SK-N-SH (cell line): ENCODE measurements at regions not wholly inside any gene's neighbourhood (a gene's known extent, or its start where the extent isn't known, plus 50 kb on each side); places are given as distances from the start of the nearest gene placed in this dataset.
"Not testable (repeated sequence)": the region's sequence is repeated elsewhere in the genome, so short reads cannot be mapped to it uniquely, and the experiment has no call there.

ENCODE experiments used
- CTCF ChIA-PET: fragments of 300-600, 350-600 bp; formaldehyde crosslinking; extraction: SDS; loops from one replicate; lab custom pipeline; 2021; lab: Yijun Ruan, JAX
- POLR2A ChIA-PET: fragments of 350-600 bp; sonication (Branson Sonifier 250); formaldehyde crosslinking; extraction: SDS; loops from one replicate; lab custom pipeline; 2020; ENCODE audit warnings: antibody characterized with exemption, inconsistent platforms; lab: Yijun Ruan, JAX
- DNase-seq: peaks from one replicate; pipeline ENCODE4 v3.0.0; 2012
- H2AFZ ChIP-seq: fragments of 200-600 bp; sonication (generic); 2 replicates; pipeline ENCODE4 v1.8.1; 2016; ENCODE audit warnings: antibody characterized with exemption, mild to moderate bottlenecking, low read depth
- H3F3A ChIP-seq: fragments of 200-600 bp; sonication (generic); replicated peaks from 2 replicates; pipeline ENCODE3; 2016; ENCODE audit warnings: antibody characterized with exemption, mild to moderate bottlenecking; ENCODE audit not compliant: insufficient read depth
- H3K27ac ChIP-seq, 2 experiments: fragments of 200-500 bp in 1 of 2; fragments of 200-600 bp in 1 of 2; sonication (Bioruptor generic) in 1 of 2; sonication (generic), shearing (Covaris generic) in 1 of 2; 2 replicates each; pipeline versions ENCODE4 v1.5.1 to v1.6.1; 2014 to 2016; ENCODE audit warnings: low read depth in 2 of 2, inconsistent platforms in 1 of 2, low read length in 1 of 2, mild to moderate bottlenecking in 1 of 2, mixed read lengths in 1 of 2
- H3K27me3 ChIP-seq: fragments of 200-600 bp; sonication (generic), shearing (Covaris generic); 2 replicates; pipeline ENCODE4 v1.6.1; 2016; ENCODE audit warnings: mixed run types; ENCODE audit not compliant: insufficient read depth
- H3K36me3 ChIP-seq, 2 experiments: fragments of 200-500 bp in 1 of 2; fragments of 200-600 bp in 1 of 2; sonication (Bioruptor generic) in 1 of 2; sonication (generic) in 1 of 2; replicated peaks in 1 of 2; 2 replicates each; pipeline versions ENCODE3 to v1.5.1; 2014 to 2016; ENCODE audit warnings: low read length in 1 of 2, mild to moderate bottlenecking in 1 of 2; ENCODE audit not compliant: insufficient read depth in 2 of 2, control insufficient read depth in 1 of 2
- H3K4me1 ChIP-seq, 2 experiments: fragments of 200-500 bp in 1 of 2; fragments of 200-600 bp in 1 of 2; sonication (Bioruptor generic) in 1 of 2; sonication (generic), shearing (Covaris generic) in 1 of 2; 2 replicates each; pipeline versions ENCODE4 v1.5.1 to v1.6.1; 2014 to 2016; ENCODE audit warnings: low read depth in 1 of 2, low read length in 1 of 2, mixed run types in 1 of 2; ENCODE audit not compliant: insufficient read depth in 2 of 2, control insufficient read depth in 1 of 2
- H3K4me2 ChIP-seq: fragments of 200-600 bp; sonication (generic), shearing (Covaris generic); 2 replicates; pipeline ENCODE4 v1.6.1; 2017; ENCODE audit warnings: mixed run types
- H3K4me3 ChIP-seq, 2 experiments: fragments of 200-500 bp in 1 of 2; fragments of 200-600 bp in 1 of 2; sonication (Bioruptor generic) in 1 of 2; sonication (generic), shearing (Covaris generic) in 1 of 2; 2 replicates each; pipeline versions ENCODE4 v1.5.1 to v1.8.1; 2014 to 2016; ENCODE audit warnings: low read depth in 2 of 2, inconsistent platforms in 1 of 2, low read length in 1 of 2, mild to moderate bottlenecking in 1 of 2, mixed read lengths in 1 of 2, moderate library complexity in 1 of 2
- H3K79me2 ChIP-seq: fragments of 200-600 bp; sonication (generic); 2 replicates; pipeline ENCODE4 v1.8.1; 2017; ENCODE audit warnings: mild to moderate bottlenecking; ENCODE audit not compliant: insufficient read depth
- H3K9ac ChIP-seq: fragments of 200-600 bp; sonication (generic); 2 replicates; pipeline ENCODE4 v1.6.1; 2017; ENCODE audit warnings: mixed run types
- H3K9me2 ChIP-seq: fragments of 200-600 bp; sonication (generic); 2 replicates; pipeline ENCODE4 v1.6.1; 2017; ENCODE audit warnings: mixed run types
- H3K9me3 ChIP-seq: fragments of 200-600 bp; sonication (generic); 2 replicates; pipeline ENCODE4 v1.6.1; 2017; ENCODE audit warnings: mixed run types, mild to moderate bottlenecking, moderate library complexity
- H4K20me1 ChIP-seq: fragments of 200-600 bp; sonication (generic); 2 replicates; pipeline ENCODE4 v1.6.1; 2017; ENCODE audit warnings: mild to moderate bottlenecking, mixed run types; ENCODE audit not compliant: insufficient read depth
- ELF1 ChIP-seq: IDR thresholded peaks from 2 replicates; pipeline ENCODE4 v1.4.0; 2012
- FOXJ3 ChIP-seq: sonication (generic); formaldehyde crosslinking; IDR thresholded peaks from 2 replicates; pipeline ENCODE4 v1.5.1; 2020; ENCODE audit warnings: mild to moderate bottlenecking, missing genetic modification reagents
- RAD21 ChIP-seq: IDR thresholded peaks from 2 replicates; pipeline ENCODE4 v1.6.1; 2012; ENCODE audit warnings: mild to moderate bottlenecking, low read length
- REST ChIP-seq: IDR thresholded peaks from 2 replicates; pipeline ENCODE4 v1.6.1; 2012; ENCODE audit warnings: mild to moderate bottlenecking, low read depth, low read length, moderate library complexity
- USF2 ChIP-seq: fragments of 150-350 bp; IDR thresholded peaks from 2 replicates; pipeline ENCODE4 v1.6.1; 2017; ENCODE audit warnings: antibody characterized with exemption, low read length, low read depth, borderline replicate concordance
- YY1 ChIP-seq: IDR thresholded peaks from 2 replicates; pipeline ENCODE4 v1.4.0; 2012; ENCODE audit warnings: low read depth, mild to moderate bottlenecking
- ZBTB33 ChIP-seq: IDR thresholded peaks from 2 replicates; pipeline ENCODE4 v1.4.0; 2012; ENCODE audit warnings: low read depth, borderline replicate concordance
- WGBS: methylation state at CpG from one replicate; pipeline ENCODE4 v1.1.6; 2017; ENCODE audit warnings: low lambda C conversion rate; 5-methylcytosine and 5-hydroxymethylcytosine counted together

- TF ChIP-seq YY1 (no peak), RAD21 (no peak), ELF1 (no peak), REST (no peak; the same call in 1 of the 2 replicates), ZBTB33 (0 out of 2 replicates have a peak, but pooled peaks have one; percentile 65), FOXJ3 (no peak)
These were observed 96.3 kb upstream of the DLG1 start (continued) for GRCh38 chr3:197394464-197395321.

GRCh38 chr3:197394126-197394463, 95.7 kb upstream of the DLG1 start:
- POLR2A ChIA-PET = not testable (repeated sequence)

GRCh38 chr3:197393711-197394110, 95.3 kb upstream of the DLG1 start:
- DNase-seq = peak; percentile 1
- Histone ChIP-seq H3K9me2 (no peaks in the 10 kb centered on the region), H3K9me3 (no peaks in the 10 kb centered on the region), H3K4me3 (no peak overlapping the region), H3K27me3 (0 out of 2 replicates have a peak, but pooled peaks cover 10% of the 10 kb centered on the region), H3K4me1 (peaks cover 11 to 16% of the 10 kb centered on the region in 2 experiments; a peak in 2 of 4 replicates), H3F3A (peaks cover 14% of the 10 kb centered on the region), H4K20me1 (no peaks in the 10 kb centered on the region), H3K4me2 (no peak overlapping the region), H3K36me3 (no peaks in the 10 kb centered on the region), H2AFZ (no peak overlapping the region), H3K27ac (peak overlapping the region in 1 of 2 experiments; percentile 79; a peak in 1 of 4 replicates), H3K79me2 (no peaks in the 10 kb centered on the region), H3K9ac (no peak overlapping the region)
- no peak for TF ChIP-seq RAD21
- no peak for TF ChIP-seq USF2
- TF ChIP-seq YY1 = no peak
- CTCF ChIA-PET = interaction anchor here (1.2 kb wide), 1 partner anchor 14 kb away, joined by 5 read pairs; no protein-coding TSS in a partner anchor
- POLR2A ChIA-PET = no interaction called here
- 89% methylated on average over 4 of the region's 4 CpGs for WGBS

More at GRCh38 chr3:197394126-197394463, 95.7 kb upstream of the DLG1 start:
- H3K36me3 ChIP-seq, H3K79me2 ChIP-seq, DNase-seq, H3K27me3 ChIP-seq, H2AFZ ChIP-seq, H3K4me3 ChIP-seq, H3K9me2 ChIP-seq, H3K9me3 ChIP-seq, H3K4me2 ChIP-seq, H4K20me1 ChIP-seq: not testable (repeated sequence)
- Histone ChIP-seq H3F3A (peaks cover 14% of the 10 kb centered on the region), H3K27ac (peak overlapping the region in 1 of 2 experiments; percentile 79; a peak in 2 of 4 replicates), H3K4me1 (peaks cover 11 to 16% of the 10 kb centered on the region in 2 experiments; a peak in 2 of 4 replicates), H3K9ac (peak overlapping the region; percentile 29; the same call in 1 of the 2 replicates)
- CTCF ChIA-PET = interaction anchor here (1.2 to 1.5 kb wide), 2 partner anchors 13 to 137 kb away, joined by 3 to 5 read pairs; no protein-coding TSS in a partner anchor
- 88% methylated on average over 8 of the region's 8 CpGs for WGBS
